Brain microvascular endothelial cell (primary cell): ENCODE measurements at regions not wholly inside any gene's neighbourhood (a gene's known extent, or its start where the extent isn't known, plus 50 kb on each side); places are given as distances from the start of the nearest gene placed in this dataset.

Experiments used
- DNase-seq: peaks from one replicate; pipeline ENCODE4 v3.0.0-alpha.2; 2020
- H3K27ac ChIP-seq: fragments of 250-450 bp; sonication (Bioruptor Pico); 2 replicates; pipeline ENCODE4 v1.5.1; 2020; ENCODE audit warnings: mild to moderate bottlenecking, moderate library complexity
- H3K27me3 ChIP-seq: fragments of 250-450 bp; sonication (Bioruptor Pico); replicated peaks from 2 replicates; pipeline ENCODE4 v1.5.1; 2020; ENCODE audit warnings: mild to moderate bottlenecking
- H3K36me3 ChIP-seq: fragments of 250-450 bp; sonication (Bioruptor Pico); replicated peaks from 2 replicates; pipeline ENCODE4 v1.5.1; 2020; ENCODE audit warnings: mild to moderate bottlenecking
- H3K4me3 ChIP-seq: 2 replicates; pipeline ENCODE4 v1.5.1; 2011; ENCODE audit warnings: low read depth, mild to moderate bottlenecking, control low read depth, low read length, moderate library complexity
- in situ Hi-C: cut with HindIII; loops from 2 replicates; pipeline ENCODE4 v1.10.0; 2017; ENCODE audit warnings: low sequenced_read_pairs, low pct_ligation_motif_present
- TF ChIP-seq, protein P1 (sequence below): IDR thresholded peaks from 2 replicates; pipeline ENCODE4 v1.5.1; 2011; ENCODE audit warnings: low read depth, mild to moderate bottlenecking, moderate library complexity, low read length, control low read depth, inconsistent platforms; ENCODE audit errors: missing control alignments

DNA sequence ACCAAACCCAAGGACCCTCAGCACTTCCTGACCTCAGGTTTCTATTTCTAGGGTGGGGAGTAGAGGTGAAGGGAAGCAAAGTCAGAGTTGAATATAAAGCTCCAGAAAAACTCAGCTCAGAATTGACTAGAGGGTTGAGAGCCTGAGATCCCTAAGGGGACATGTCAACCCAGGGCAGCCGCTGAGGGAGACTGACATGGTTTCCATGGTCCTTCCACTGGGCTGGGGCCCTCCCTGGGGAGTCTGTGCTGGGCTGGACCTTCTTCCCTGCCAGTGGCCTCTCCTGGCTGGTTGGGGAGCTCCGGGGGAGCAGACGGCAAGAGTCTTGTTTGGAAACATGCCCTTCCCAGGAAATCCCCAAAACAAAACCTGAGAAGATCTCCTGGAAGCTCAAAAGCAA, 121.3 kb downstream of the METRNL start:
- Histone ChIP-seq H3K27me3 (no peaks in the 10 kb centered on the region), H3K4me3 (no peak overlapping the region), H3K27ac (peak overlapping the region; percentile 95), H3K36me3 (no peaks in the 10 kb centered on the region)
- TF ChIP-seq, protein P1, sequence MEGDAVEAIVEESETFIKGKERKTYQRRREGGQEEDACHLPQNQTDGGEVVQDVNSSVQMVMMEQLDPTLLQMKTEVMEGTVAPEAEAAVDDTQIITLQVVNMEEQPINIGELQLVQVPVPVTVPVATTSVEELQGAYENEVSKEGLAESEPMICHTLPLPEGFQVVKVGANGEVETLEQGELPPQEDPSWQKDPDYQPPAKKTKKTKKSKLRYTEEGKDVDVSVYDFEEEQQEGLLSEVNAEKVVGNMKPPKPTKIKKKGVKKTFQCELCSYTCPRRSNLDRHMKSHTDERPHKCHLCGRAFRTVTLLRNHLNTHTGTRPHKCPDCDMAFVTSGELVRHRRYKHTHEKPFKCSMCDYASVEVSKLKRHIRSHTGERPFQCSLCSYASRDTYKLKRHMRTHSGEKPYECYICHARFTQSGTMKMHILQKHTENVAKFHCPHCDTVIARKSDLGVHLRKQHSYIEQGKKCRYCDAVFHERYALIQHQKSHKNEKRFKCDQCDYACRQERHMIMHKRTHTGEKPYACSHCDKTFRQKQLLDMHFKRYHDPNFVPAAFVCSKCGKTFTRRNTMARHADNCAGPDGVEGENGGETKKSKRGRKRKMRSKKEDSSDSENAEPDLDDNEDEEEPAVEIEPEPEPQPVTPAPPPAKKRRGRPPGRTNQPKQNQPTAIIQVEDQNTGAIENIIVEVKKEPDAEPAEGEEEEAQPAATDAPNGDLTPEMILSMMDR: no peak
- in situ Hi-C loops: no loop called here
- no peak for DNase-seq

DNA sequence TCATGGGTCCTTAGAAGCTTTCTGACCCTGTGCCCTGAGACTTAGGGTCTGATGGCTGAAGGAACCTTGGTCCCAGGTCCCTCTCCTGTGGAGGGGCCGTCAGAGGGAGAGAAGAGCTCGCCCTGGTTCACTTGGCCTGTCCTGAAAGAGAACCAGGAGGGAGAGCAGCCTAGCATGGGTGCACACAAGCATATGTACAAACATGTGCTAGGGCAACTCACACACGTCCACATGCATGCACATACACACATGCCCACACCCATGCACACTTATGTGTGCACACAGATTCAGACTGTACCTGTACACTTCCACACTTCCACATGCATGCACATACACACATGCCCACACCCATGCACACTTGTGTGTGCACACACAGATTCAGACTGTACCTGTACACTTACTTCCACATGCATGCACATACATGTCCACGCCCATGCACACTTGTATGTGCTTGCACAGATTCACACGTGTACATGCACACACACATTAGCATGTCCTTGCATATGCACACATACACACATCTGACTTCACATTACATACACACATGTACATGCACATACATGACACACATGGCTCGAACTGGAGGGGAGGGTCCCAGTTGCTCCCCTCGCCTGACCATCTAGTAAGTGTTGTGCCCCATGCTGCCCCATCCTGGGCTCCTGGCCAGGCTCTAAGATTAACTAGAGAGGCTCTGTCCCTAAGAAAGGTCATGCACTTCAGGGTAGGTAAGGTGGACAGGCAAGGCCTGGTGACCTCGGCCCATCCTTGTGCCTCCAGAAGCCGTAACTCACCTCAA, 122.0 kb downstream of the METRNL start:
- no peaks in the 10 kb centered on the region for H3K36me3 ChIP-seq
- TF ChIP-seq, protein P1: no peak
- H3K27ac ChIP-seq: peak overlapping the region; percentile 95
- no peak overlapping the region for H3K4me3 ChIP-seq
- no peaks in the 10 kb centered on the region for H3K27me3 ChIP-seq
- DNase-seq: no peak
- in situ Hi-C loops: no loop called here

DNA sequence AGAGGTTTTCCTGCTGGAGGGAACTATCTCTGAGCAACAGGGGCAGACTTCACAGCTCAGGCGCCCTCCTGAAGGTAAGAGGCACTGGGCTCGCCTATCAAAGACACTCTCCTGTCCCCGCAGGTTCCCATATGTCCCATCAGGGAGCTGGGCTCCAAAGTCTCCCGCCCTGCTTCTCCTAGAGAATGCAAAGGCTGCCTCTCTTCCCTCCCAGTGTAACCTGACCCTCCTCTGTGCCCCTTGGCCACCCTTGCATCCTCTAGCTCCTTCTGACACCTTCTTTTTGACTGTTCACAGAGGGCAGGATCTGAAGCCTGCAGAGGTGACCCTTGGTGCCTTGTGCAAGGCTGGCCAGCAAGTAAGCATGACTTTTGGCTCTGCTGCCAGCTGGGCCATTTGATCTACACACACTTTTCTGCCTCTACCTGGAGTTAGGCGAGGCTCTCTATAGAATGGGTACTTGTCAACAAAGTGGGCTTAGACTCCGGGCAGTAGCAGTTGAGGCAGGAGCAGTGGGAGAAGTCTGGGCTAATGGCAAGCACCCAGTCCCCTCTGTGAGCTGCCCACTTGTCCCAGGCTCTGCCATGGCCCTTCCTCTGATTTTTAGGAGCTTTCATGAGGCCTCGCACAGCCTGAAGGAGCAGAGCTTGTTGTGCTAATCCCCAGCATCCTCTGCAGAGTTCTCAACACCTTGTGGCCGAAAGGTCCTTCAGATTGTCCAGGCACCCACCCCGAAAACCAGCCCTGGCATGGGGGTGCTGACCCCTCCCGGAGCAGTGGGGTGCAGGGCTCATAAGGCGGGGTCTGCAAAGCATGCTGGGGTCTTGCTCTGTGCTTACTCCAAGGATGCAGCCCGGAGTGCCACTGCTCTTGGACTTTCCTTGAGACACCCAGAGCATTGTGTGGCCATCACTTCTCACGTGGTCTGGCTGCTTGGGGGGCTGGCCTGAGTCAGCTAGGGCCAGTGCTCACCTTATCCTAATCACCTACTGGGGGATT, 122.9 kb downstream of the METRNL start:
- Histone ChIP-seq H3K4me3 (no peak overlapping the region), H3K27ac (peak overlapping the region; percentile 97), H3K36me3 (no peaks in the 10 kb centered on the region), H3K27me3 (no peaks in the 10 kb centered on the region)
- in situ Hi-C loops: no loop called here
- DNase-seq: no peak
- TF ChIP-seq, protein P1: no peak

DNA sequence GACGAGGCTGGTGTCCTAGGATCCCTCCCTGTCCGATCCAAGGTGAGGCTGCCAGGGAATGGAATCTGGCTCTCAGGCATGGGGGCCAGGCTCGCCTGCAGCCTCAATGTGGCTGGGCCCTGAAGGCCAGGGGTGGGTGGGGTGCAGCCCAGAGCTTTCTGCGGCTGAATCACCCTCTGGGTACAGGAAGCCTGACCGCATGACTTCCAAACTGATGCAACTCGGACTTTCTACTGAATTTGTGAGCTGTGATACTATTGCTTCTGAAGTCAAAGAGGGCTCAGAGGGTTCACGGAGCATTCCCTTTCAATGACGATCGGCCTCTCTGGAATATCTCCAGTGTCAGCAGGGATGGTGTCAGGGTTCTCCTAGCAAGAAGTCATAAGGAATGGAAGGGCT, 123.7 kb downstream of the METRNL start:
- H3K27ac ChIP-seq: peak overlapping the region; percentile 97
- no peaks in the 10 kb centered on the region for H3K27me3 ChIP-seq
- peak; percentile 97 for DNase-seq
- no peaks in the 10 kb centered on the region for H3K36me3 ChIP-seq
- TF ChIP-seq, protein P1: no peak
- H3K4me3 ChIP-seq: no peak overlapping the region
- in situ Hi-C loops: no loop called here

DNA sequence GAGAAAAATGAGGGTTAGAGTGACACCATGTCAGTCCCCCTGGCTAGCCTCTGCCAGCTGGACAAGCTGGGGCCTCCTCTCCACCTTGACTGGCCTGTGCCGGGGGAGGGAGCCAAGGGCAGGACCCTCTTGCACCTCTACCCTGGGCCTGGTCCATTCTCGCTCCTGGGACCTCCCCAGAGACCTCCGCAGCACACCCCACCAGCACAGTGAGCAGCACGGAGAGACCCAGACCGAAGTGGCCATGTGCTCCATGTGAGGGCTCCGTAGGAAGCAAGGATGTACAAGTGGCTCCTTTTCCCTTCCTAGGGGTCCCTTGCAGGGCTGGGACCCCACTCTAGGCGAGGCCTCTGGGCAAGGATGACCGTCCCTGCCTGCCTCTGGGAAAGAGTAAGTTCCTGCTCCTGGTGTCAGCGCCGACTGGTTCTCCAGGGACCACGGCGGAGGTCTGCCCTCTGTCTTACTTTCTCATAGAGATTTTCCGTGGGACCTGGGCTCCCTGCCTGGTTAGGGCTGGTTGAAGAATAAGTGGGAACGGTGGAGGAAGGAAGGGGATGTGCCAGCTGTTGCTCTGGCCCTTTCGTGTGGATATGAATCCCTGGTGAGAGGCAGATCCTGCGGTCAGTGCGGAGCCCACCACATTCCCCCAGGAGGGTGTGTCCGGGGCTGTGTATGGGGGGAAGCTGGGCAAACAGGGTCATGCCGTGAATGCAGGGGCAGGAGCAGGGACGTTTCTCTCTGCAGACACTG, 124.2 kb downstream of the METRNL start:
- Histone ChIP-seq H3K4me3 (no peak overlapping the region), H3K27me3 (no peaks in the 10 kb centered on the region), H3K27ac (peak overlapping the region; percentile 97), H3K36me3 (no peaks in the 10 kb centered on the region)
- TF ChIP-seq, protein P1: no peak
- DNase-seq: no peak
- in situ Hi-C loops: no loop called here
